Fibroblast of skin of right biceps (primary cell): ENCODE measurements at regions not wholly inside any gene's neighbourhood (a gene's known extent, or its start where the extent isn't known, plus 50 kb on each side); places are given as distances from the start of the nearest gene placed in this dataset.
A peak's percentile ranks its signal among the peaks of the same experiment; 100 is the strongest.
"Not testable (repeated sequence)": the region's sequence is repeated elsewhere in the genome, so short reads cannot be mapped to it uniquely, and the experiment has no call there.

Experiments used
- DNase-seq: peaks from one replicate; pipeline ENCODE4 v3.0.0-alpha.2; 2013

DNA sequence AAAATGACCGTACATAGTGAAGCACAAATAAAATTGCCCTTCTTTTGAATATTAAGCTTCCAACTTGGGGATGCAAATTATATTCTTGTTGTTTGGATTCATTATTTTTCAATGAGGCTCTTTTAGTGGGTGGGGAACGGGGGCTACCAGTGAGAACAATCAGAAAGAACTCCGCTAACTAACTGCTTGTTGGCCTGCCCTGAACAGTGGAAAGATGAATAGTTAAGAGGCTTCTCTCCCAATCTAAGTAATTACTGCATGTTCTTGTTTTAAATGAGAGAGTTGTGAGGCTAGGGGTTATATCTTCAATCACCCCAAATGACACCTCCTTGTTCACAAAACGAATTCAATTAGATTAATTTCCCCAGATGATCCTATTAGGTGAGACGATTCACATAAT lies 322.0 kb downstream of the FAT3 start:
- no peak for DNase-seq

DNA sequence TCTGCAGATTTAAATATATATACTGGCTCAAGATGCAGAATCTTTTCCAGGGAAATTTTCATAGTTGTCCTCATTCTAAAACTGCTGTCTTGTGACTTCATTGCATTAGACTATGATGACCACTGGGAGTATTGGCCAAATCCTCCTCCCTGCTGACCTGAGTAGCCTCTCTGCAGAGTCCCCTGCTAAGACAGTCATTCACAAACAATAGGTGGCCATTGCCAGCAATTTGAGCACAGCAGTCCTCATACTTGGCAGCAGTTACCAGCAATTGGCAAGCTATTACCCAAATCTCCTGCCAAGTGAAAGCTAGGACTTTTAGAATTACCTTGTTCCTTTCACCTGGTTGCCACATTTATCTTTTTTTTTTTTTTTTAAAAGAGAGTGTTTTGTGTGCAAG lies 325.8 kb downstream of the FAT3 start:
- no peak for DNase-seq

DNA sequence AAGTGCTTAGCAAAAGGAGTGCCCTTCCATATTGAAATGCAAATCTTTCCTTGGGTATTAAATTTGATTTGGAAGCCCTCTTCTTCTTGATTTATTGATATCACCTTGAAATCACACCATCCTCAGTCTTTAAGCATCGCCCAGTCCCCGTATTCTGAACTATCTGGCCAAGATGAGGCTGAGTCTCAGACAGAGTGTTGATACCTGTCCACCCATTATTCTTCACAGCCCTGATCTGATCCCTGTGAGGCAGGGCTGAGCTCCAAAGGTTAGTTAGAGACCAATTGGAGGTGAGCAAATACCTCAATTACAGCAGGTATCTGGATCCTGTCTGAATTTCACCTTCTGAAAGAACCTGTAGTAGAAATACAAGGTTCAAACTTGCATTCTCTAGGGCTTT lies 326.3 kb downstream of the FAT3 start:
- no peak for DNase-seq

DNA sequence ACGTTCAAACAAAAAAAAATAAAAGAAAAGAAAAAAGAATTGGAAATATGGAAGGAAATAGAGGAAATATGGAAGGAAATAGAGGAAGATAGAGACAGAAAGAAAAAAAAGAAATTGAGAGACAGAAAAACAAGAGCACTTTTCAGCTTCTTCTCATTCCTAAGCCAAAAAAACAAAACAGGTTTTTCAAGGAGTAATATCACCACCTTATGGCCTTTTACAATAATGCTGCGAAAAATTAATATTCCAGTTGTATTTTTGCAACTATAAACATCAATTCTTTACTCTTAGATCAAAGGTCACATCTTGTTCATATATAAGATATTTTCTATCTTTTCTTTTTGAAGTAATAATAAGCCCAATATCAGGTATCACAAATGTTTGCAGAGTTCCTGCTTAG lies 328.3 kb downstream of the FAT3 start:
- peak; percentile 6 for DNase-seq

DNA sequence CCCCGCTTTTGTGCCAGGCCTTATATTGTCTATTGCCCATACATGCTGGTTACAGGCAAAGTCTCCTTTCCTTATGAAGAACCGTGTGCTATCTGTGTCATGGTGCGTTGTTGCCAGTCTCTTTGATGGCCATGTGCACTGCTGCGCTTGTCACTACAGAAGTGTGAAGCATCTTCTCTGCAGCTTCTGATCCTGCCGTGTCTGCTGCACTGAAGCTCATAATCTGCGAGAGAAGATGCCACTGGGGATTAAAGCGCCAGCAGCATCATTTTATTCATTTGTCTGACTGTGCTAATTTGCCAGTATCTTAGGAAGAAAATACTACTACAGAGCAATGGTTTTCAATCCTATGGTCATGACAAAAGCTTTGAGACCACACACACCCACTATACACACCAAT lies 330.1 kb downstream of the FAT3 start:
- DNase-seq, result no peak

DNA sequence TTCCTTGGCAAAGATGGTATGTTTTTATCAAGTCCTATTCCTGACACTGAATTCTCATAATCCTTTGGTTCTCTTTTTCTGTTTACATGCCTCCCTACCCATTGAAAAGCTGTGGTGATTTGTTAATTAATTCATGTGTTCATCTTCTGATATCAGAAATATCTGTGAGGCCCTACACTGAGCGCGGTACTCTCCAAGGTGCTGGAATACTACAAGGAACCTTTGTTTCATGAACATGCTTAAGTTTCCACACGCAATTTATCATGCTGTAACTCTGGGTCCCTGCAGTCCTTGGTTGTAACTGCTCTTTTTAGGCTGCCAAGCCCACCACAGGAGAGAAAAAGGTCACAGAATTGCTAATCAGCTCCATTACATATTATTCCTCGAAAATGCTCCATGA lies 331.8 kb downstream of the FAT3 start:
- DNase-seq, result peak; percentile 42

DNA sequence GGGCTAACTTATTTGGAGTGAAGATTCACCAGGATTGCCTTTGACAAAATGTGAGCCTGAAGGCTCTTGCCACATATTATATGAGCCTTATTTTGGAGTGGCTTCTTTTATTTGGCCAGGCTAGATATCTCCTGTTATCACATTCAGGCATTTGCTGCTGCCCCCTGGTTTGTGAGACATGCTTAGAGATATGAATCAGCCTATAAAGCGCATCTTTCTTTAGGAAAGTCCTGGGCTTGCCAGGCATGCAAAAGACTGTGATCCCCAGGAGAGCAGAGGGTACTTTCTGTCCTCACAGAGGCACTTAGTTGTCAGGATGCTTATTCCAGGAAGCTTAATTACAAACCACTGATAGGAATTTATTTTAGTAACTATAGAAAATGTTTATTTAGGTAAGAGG lies 333.3 kb downstream of the FAT3 start:
- no peak for DNase-seq

DNA sequence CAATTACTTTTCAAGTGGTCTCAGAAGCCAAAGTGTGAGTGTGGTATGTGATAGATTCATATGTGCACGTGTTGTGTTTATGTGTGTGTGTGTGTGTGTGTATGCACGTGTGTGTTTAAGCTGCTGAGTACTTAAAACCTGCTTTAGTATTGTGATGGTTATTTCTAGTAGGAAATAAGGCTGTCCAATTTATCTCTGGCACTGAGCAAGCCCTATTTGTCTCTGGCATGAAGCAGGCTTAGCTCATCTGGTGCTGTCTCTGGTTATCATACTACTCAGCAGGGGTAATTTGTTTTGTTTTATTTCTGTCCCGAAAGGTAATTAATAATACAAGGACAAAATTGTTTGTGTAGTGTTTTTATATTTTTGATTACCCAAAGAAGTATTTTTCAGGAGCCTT lies 333.7 kb downstream of the FAT3 start:
- DNase-seq, result no peak

DNA sequence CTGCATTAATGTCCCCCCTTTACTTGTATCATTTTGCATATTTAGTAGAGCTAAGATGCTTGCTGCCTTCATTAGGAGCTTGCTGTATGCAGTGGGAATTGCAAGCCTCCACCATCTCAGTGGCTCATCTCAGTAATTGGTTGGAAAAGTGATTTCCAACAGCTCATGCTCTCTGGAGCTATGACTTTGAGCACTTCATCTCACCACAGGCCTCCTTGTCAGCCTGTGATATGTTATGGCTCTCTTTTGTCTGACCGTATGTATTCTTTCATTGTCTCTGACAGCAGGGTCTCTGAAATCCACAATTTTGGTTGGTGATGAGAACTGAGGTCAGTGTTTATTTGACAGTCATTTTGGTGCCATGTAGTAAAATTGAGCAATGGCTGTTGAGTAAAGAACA lies 345.1 kb downstream of the FAT3 start:
- no peak for DNase-seq

DNA sequence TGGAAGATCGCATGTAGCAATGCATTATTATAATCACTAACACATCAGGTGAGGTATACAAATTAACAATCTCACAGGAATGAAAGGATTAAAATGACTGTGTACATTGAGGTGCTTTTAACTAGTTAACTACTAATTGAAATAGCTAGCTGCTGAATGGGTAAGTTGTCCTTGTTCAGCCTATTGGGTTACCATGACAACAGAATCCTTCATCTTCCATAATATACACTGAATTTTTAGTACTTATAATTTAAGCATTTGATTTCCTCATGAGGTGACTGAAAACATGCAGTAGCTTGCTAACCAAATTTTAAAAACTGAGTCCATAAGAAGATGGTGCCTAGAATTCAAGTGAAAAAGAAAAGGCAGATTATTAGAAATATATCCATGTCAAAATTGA lies 347.9 kb downstream of the FAT3 start:
- no peak for DNase-seq

DNA sequence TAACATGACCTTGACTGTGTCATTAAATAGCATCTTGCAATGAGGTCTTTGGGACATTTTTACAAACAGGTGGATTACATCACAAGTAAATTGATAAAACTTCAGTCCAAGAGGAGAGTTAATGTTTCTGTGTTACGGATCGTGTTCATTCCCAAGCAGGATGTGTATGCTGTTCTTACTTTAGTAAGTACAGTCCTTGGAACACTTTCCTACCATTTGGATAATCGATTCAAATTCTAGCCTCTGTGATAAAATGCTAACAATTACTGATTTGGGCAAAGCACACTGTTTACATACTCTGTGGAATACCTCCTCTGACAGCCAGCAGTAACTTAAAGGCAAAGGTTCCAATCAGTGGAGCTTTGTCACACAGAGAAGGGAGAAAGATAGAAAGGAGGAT lies 351.7 kb downstream of the FAT3 start:
- DNase-seq, result no peak

DNA sequence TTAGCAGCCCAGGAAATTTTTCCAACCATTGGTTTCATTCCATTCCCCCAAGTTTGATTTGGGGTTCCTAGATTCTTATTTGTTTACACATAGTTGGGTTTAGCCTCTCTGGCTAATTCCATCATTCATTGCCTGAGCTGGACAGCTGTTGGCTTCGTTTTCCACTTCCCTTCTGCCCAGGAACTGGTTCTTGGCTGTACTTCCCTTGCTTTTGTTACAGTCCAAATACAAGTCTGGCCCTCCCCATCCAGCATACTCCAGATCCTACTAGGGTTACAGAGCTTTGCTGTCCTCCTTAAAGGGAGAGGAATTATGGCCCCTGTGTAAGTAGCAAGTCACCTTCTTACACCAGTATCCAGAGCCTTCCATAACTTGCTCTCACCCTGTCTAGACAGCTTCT lies 356.3 kb downstream of the FAT3 start:
- DNase-seq, result no peak

DNA sequence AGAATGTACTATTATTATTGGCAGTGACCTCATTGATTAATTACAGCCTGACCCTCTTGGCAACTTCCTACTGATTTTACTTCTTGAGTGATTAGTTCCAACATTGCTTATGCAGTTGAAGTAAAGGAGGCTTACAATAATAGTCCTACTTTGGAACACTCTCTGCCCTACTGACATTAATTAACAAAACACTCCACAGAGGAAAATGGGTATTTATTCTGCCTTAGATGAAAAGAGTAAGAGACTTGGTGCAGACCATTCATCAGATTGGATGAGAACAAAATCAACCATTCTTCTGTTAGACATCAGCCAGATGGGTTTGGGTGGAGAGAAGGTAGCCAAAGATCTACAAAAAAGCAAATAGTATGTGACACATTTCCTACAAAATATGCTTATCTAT lies 363.8 kb downstream of the FAT3 start:
- DNase-seq, result no peak

DNA sequence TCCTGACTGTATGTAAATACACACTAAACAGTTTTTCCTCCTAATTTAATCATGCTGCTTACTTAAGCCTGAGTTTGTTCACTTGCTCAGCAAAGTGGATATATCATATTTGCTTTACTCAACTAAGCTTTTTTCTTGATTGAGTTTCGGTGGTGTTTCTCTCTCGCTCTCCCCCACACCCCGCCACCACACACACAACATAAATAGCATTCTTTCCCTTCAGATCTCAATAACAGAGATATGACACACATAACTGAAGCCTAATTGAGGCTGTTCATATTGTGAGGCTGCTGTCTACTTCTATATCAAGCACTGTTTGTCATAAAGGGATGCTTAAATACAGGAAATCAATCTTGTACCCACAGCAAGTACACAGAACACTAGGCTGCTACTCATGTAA lies 364.9 kb downstream of the FAT3 start:
- DNase-seq, result no peak

DNA sequence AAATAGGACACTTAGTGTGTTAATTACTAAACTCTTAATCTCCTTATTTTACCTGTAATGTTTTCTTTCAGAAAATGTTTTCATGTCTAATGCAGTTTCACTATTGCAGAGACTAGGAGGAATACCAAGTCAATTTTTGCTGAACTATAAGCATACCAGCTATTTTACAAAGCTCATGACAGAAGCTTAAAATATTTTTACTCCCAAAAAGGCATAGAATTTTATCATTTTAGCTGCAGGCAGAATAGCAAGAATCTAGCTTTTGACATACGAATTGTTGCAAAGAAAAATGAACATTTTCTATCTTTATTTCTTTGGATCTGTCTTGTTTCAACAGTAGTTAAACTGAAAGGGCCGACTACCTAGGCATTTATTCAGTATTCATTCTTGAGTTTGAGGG lies 366.9 kb downstream of the FAT3 start:
- DNase-seq, result no peak

DNA sequence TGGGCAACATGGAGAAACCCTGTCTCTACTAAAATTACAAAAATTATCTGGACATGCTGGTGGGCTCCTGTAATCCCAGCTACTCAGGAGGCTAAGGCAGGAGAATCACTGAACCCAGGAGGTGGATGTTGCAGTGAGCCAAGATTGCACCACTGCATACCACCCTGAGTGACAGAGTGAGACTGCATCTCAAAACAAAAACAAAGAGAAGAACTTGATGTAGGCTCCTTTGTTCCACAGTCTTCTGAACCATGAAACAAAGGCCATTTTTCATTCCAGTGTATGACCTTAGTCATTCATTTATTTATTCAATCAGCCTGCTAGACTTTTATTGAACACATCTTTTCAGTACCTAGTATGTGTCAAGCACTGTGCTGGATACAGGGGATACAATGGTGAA lies 369.6 kb downstream of the FAT3 start:
- DNase-seq, result no peak

DNA sequence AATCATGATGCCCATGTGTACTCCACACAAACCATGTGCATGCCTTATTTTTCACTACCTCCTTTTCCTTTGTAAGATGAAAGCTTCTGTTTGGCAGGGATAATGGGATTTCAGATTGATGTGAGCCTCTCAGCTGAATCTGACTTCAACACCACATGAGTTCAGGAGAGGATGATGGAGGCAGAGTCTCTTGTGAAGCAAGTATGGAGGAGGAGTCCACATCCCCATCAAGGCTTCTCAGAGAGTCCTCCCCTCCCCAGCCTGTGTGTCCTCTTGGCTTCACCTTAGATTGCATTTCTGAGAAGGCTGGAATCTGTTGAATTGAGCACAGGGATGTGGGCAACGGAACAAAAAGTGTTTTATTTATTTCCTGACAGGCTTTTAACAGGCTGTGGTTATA lies 370.4 kb downstream of the FAT3 start:
- DNase-seq, result no peak

DNA sequence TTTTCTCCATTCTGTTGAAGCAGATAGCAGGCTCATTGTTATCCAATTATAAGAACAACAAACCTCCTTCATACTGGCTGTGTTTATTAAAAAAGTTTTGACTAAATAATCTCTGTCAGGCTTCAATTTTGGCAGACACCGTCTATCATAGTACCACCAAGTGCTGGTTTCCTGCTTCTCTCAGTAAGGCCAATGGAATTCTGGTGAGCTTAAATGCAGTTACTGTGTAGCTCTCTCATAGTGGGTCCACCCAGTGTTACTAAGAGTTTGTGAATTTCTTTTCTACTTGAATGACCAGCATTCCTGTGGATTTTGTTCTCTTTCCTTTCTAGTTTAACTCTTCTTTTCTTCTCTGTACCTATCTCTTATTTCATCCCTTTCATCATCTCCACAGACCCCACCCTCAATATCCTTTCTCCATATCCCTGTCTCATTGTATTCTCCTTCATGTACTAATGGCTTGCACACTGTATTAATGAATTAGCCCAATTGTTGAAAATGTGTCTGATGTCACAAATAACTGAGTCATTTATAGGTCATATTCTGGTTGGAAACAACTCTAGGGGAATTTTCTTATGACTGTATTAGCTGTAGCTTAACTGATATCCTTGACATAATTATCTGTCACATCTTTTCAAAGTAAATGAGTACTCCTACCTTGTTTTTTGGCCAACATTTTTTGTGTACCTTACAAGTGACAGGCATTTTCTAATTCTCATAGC lies 372.1 kb downstream of the FAT3 start:
- peak; percentile 59 for DNase-seq

DNA sequence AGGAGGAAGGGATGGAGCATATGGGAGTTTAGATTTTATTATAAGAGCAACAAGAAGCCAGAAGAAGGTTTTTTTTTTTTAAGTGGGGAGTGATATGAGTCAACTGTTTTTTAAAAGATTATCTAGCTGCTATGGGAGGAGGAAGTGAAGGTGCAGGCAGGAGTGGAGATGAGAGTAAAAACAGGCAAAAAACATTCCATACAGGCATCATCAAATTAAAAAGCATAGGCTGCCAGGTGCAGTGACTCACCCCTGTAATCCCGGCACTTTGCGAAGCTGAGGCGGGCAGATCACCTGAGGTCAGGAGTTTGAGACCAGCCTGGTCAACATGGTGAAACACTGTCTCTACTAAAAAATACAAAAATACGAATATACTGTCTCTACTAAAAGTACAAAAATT lies 368.4 kb upstream of the MTNR1B start:
- no peak for DNase-seq

DNA sequence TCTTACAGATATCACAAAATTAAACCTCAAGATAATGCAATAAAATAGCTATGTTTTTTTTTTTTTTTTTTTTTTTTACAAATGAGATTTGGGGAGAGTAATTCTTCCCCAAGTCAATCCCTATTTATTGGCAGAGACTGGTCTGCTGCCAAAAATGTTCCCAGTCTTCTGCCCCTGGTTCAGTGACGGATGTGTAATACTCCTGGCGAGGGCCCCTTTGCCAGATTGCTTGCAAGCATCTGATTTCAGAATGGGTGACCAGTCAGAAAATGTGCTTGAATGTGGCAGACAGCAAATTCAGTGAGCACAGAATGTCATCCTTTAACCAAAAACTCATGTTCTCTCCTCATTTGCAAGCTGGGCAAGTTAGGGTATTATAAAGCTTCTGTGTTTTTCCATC lies 363.8 kb upstream of the MTNR1B start:
- DNase-seq, result no peak

DNA sequence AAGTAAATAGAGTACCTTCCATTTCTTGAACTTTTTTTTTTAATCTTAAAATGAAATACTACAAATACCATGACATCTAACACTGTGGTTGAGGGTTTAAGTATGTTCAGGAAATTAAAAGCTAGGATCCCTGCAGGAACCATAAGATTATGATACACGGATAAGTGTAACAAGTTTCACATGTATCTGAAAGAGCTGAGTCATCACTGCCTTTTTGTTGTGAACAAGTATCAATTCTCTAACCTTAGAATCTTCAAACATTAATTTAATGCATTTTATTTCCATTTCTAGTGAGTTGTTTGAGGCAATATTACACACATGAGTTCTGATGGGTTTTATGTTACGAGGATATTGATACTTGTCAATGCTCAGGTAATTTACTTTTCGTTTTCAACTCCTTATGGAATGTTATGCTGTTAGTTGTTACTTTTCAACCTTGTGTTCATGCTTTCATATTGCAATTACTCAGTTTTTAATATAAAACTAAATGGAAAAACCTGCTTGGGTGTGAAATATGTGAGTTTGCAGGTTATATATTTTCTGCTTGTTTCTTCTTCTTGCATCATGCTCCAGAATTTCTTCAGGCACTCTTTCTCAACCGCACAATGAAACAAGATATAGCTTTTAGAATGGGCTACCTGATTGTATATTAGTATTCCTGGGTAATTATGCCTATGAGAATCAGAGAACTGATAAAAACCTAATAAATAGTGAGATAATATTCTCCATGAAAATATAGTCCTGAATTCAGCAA lies 361.3 kb upstream of the MTNR1B start:
- DNase-seq, result no peak

DNA sequence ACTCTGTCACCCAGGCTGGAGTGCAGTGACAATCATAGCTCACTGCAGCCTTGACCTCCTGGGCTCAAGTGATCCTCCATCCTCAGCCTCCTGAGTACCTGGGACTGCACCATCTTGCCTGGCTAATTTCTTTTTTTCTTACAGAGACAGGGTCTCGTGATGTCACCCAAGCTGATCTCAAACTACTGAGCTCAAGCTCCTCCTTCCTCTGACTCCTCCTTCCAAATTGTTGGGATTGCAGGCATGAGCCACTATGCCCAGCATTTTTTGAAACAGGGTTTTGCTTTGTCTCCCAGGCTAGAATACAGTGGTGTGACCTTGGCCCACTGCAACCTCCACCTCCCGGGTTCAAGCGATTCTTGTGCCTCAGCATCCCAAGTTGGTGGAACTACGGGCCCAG lies 358.3 kb upstream of the MTNR1B start:
- DNase-seq, result no peak

DNA sequence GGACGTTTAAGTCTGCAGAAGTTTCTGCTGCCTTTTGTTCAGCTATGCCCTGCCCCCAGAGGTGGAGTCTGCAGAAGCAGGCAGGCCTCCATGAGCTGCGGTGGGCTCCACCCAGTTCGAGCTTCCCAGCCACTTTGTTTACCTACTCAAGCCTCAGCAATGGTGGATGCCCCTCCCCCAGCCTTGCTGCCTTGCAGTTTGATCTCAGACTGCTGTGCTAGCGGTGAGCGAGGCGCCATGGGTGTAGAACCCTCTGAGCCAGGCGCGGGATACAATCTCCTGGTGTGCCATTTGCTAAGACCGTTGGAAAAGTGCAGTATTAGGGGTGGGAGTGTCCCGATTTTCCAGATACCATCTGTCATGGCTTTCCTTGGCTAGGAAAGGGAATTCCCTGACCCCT lies 351.4 kb upstream of the MTNR1B start:
- DNase-seq, result not testable (repeated sequence)

DNA sequence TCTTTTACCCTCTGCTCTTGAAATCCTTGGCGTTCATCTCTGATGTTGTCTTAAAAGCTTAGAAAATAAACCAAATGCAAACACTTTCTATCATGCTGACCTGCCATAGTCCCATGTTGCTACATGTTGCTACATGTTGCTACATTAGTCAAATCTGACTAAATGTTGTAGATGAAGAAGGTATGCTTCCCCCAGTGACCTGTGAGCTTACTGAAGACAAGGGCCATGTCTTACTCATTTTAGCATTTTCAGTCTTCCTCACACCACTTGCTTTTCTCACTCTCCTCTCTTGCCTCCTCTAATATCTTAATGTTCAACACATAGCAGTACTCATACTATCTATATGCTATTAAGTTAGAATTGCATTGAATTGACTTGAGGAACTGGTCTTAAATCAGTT lies 346.4 kb upstream of the MTNR1B start:
- DNase-seq, result no peak

DNA sequence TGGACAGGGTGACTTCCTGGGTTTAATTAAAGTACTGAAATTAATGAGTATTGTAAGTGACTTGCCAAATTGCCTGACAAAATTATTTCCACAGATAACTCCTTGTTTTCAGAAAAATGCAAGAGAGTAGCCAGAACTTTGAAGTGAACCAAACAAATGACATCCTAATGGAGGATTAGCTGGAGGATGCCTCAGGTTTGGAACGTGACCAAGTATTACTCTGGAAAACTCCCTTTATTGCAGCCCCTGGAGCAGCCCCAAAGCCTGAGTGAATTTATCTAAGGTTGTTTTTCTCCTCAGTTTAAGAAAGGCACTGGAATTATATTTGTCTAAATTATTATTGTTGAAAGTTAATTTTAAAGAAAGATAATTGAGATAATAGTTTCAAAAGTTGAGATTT lies 343.6 kb upstream of the MTNR1B start:
- DNase-seq, result peak; percentile 32
